GM23248 (cell line): ENCODE measurements at regions not wholly inside any gene's neighbourhood (a gene's known extent, or its start where the extent isn't known, plus 50 kb on each side); places are given as distances from the start of the nearest gene placed in this dataset.

ENCODE experiments used
- EZH2 ChIP-seq: fragments of 200-600 bp; sonication (generic); IDR thresholded peaks from 2 replicates; pipeline ENCODE4 v1.6.1; 2018; ENCODE audit warnings: antibody characterized with exemption, mild to moderate bottlenecking; ENCODE audit not compliant: insufficient read depth, poor library complexity, severe bottlenecking
- EZH2phosphoT487 ChIP-seq: fragments of 200-600 bp; sonication (generic); IDR thresholded peaks from 2 replicates; pipeline ENCODE4 v1.6.1; 2018; ENCODE audit warnings: antibody characterized with exemption, moderate library complexity, mild to moderate bottlenecking, low read depth; ENCODE audit not compliant: insufficient read depth

DNA sequence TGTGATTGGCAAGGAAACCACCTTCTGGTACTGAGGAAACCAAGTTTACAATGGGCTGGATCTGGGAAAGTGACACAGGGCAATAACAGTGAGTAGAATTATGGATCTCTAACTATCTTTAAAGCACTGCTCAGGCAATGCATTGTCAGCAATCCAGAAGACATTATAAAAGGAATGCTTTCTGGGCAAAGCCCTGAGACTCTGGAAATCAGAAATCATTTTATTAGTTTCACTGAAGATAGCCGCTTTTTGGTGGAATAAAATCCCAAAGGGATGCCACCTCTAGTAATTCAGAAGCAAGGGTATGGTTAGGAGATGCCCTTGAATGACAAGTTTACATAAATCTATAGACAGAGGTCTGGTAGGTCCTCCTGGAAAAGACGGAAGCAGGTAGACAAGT, 211.1 kb downstream of the DMRT2 start:
- no peak for TF ChIP-seq EZH2
- TF ChIP-seq EZH2phosphoT487, result no peak
